K562 (cell line): ENCODE measurements at regions not wholly inside any gene's neighbourhood (a gene's known extent, or its start where the extent isn't known, plus 50 kb on each side); places are given as distances from the start of the nearest gene placed in this dataset.

ENCODE experiments used
- ATAC-seq: fragments of 200-7000 bp; cut with Tn5 transposase; 3 replicates; pipeline ENCODE4 v1.9.1; 2020; ENCODE audit warnings: moderate library complexity
- BruUV-seq: library from RNA; stranded (reverse); fragments of 400-500 nt; replicated peaks from 2 replicates; lab custom pipeline; 2021; lab: Mats Ljungman, UMichigan
- CTCF ChIA-PET: fragments of 300-600 bp; formaldehyde crosslinking; extraction: SDS; loops from one replicate; lab custom pipeline; 2021; ENCODE audit warnings: low intra/inter-chr PET ratio; lab: Yijun Ruan, JAX
- POLR2A ChIA-PET: fragments of 300-600, 350-650 bp; sonication (Branson Sonifier 250); formaldehyde crosslinking; extraction: SDS; loops from one replicate; lab custom pipeline; 2021; ENCODE audit warnings: antibody characterized with exemption, inconsistent platforms; lab: Yijun Ruan, JAX
- DNase-seq, 4 experiments: peaks; one replicate each; pipeline versions ENCODE4 v3.0.0 to v3.0.0-alpha.2; 2011 to 2018; ENCODE audit warnings: low spot score in 3 of 4, mixed read lengths in 3 of 4; ENCODE audit errors: extremely low read depth in 1 of 4
- FAIRE-seq: peaks from 2 replicates; lab custom pipeline; 2011; peaks lifted over from hg19 to GRCh38; lab: Jason Lieb, UNC
- H2AFZ ChIP-seq: 2 replicates; pipeline ENCODE4 v1.6.0; 2011; ENCODE audit warnings: low read depth, low read length, control low read depth, inconsistent platforms
- H3K27ac ChIP-seq: fragments of 200-600 bp; 3 replicates; pipeline ENCODE4 v1.8.0; 2011; ENCODE audit warnings: low read depth, mild to moderate bottlenecking, control low read depth, inconsistent platforms, low read length, moderate library complexity, mixed read lengths; ENCODE audit errors: extremely low read depth
- H3K27me3 ChIP-seq, 2 experiments: fragments of 300-600 bp in 1 of 2; 2 replicates in 1 of 2; 3 replicates in 1 of 2; pipeline versions ENCODE4 v1.6.0 to v1.8.0; 2011; ENCODE audit warnings: inconsistent platforms in 2 of 2, low read length in 2 of 2, mild to moderate bottlenecking in 1 of 2, mixed read lengths in 1 of 2, moderate library complexity in 1 of 2; ENCODE audit not compliant: control insufficient read depth in 2 of 2, insufficient read depth in 2 of 2
- H3K36me3 ChIP-seq: fragments of 300-600 bp; 3 replicates; pipeline ENCODE4 v1.8.0; 2011; ENCODE audit warnings: mild to moderate bottlenecking, low read length, inconsistent platforms; ENCODE audit not compliant: control insufficient read depth, insufficient read depth
- H3K4me1 ChIP-seq, 2 experiments: fragments of 200-600 bp in 1 of 2; replicated peaks in 1 of 2; 2 replicates in 1 of 2; 3 replicates in 1 of 2; pipeline versions ENCODE4 v1.5.1 to v1.8.0; 2011; ENCODE audit warnings: inconsistent platforms in 2 of 2, low read length in 2 of 2, mild to moderate bottlenecking in 1 of 2, mixed read lengths in 1 of 2, moderate library complexity in 1 of 2; ENCODE audit not compliant: control insufficient read depth in 2 of 2, insufficient read depth in 2 of 2
- H3K4me2 ChIP-seq: 2 replicates; pipeline ENCODE4 v1.6.1; 2011; ENCODE audit warnings: low read length, control low read depth, inconsistent platforms, mixed read lengths; ENCODE audit not compliant: insufficient read depth
- H3K4me3 ChIP-seq: fragments of 200-600 bp; sonication (generic), shearing (Covaris generic); 2 replicates; pipeline ENCODE4 v1.5.1; 2016; ENCODE audit warnings: control low read depth, inconsistent platforms
- H3K79me2 ChIP-seq: fragments of 200-600 bp; 3 replicates; pipeline ENCODE4 v1.8.0; 2011; ENCODE audit warnings: low read length, inconsistent platforms; ENCODE audit not compliant: control insufficient read depth, insufficient read depth
- H3K9ac ChIP-seq, 2 experiments: 2 replicates each; pipeline versions ENCODE4 v1.6.0 to v1.6.1; 2011; ENCODE audit warnings: low read depth in 2 of 2, low read length in 2 of 2, control low read depth in 1 of 2, inconsistent platforms in 1 of 2, mild to moderate bottlenecking in 1 of 2, mixed read lengths in 1 of 2; ENCODE audit not compliant: insufficient read depth in 1 of 2
- H3K9me1 ChIP-seq: one replicate; pipeline ENCODE4 v1.6.0; 2011; ENCODE audit warnings: inconsistent platforms, mild to moderate bottlenecking, low read length, moderate library complexity; ENCODE audit not compliant: control insufficient read depth, insufficient read depth
- H3K9me3 ChIP-seq: replicated peaks from 2 replicates; pipeline ENCODE4 v1.5.1; 2011; ENCODE audit warnings: low read depth, low read length, inconsistent platforms; ENCODE audit not compliant: control insufficient read depth, insufficient read depth
- H4K20me1 ChIP-seq: replicated peaks from 2 replicates; pipeline ENCODE4 v1.6.1; 2011; ENCODE audit warnings: low read length, inconsistent platforms, mixed read lengths; ENCODE audit not compliant: control insufficient read depth, insufficient read depth
- BRD9 ChIP-seq: fragments of 450-650 bp; IDR thresholded peaks from 2 replicates; pipeline ENCODE4 v1.6.1; 2018; ENCODE audit warnings: low read depth; ENCODE audit not compliant: partially characterized antibody
- ZNF41 ChIP-seq: fragments of 250-450 bp; sonication (Bioruptor Pico); conservative IDR thresholded peaks from 2 replicates; pipeline ENCODE4 v1.4.0; 2020; ENCODE audit warnings: mild to moderate bottlenecking
- WGBS: fragments of 100-300 bp; shearing (Covaris generic); methylation state at CpG from one replicate; pipeline ENCODE4 v1.1.6; 2016; ENCODE audit warnings: low coverage, mixed read lengths; ENCODE audit not compliant: insufficient coverage; ENCODE audit errors: missing lambda C conversion rate; 5-methylcytosine and 5-hydroxymethylcytosine counted together
- in situ Hi-C: fragments of 300-500 bp; cut with MboI; formaldehyde crosslinking; loops from 4 replicates; pipeline ENCODE4 v1.15.0; 2018; ENCODE audit warnings: inconsistent platforms, mixed read lengths
- intact Hi-C: fragments of 100-400 bp; cut with micrococcal nuclease; formaldehyde crosslinking; loops from 2 replicates; pipeline ENCODE4 v1.14.2; 2022
- TF ChIP-seq, protein P1 (sequence below): fragments of 450-650 bp; IDR thresholded peaks from 2 replicates; pipeline ENCODE4 v1.6.1; 2016
- TF ChIP-seq, protein P2 (sequence below): fragments of 250-450 bp; sonication (Bioruptor Pico); IDR thresholded peaks from 2 replicates; pipeline ENCODE4 v1.8.0; 2021; ENCODE audit warnings: moderate library complexity, mild to moderate bottlenecking, inconsistent platforms

DNA sequence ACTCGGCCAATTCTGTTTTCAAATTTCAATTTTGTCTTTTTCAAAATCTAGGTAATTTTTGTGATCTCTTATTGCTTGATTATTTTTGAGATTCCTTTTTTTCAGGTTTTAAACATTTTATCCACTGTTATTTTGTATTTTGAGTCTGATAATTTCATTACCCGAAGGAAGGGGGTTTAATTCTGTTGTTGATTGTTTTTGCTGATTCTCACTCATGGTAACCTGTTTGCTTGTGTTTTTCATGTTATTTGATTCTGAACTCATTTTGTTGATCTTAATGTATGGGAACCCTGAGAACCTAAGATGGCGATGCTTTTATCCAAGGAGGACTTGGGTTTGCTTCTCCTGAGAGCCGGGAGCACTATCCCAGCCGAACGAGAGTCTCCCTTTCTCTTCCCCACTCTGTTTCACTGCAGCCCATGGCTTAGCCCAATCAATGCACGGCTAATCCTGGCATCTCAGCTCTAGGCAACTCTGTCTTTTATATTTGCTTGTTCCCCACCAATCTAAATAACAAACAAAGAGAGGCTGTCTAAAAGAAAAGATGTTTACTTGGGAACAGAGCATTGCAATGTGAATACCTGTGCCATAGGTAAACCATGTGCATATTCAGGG is 73.2 kb upstream of the ZCCHC2 start:
- ChIA-PET POLR2A (no interaction called here), CTCF (no interaction called here)
- BruUV-seq, result no TSS peak
- Histone ChIP-seq H3K9me3 (peaks cover 2% of the 10 kb centered on the region; the same call in 1 of the 2 replicates), H3K27ac (peak overlapping the region; percentile 68), H3K4me3 (no peak overlapping the region), H3K9me1 (no peaks in the 10 kb centered on the region), H2AFZ (peak overlapping the region; percentile 69), H3K4me2 (no peak overlapping the region), H3K9ac (no peak overlapping the region), H3K79me2 (no peaks in the 10 kb centered on the region), H3K4me1 (peaks cover 7 to 25% of the 10 kb centered on the region in 2 experiments; a peak in 4 of 5 replicates), H4K20me1 (no peaks in the 10 kb centered on the region), H3K27me3 (no peaks in the 10 kb centered on the region), H3K36me3 (no peaks in the 10 kb centered on the region)
- no peak for DNase-seq
- 100% methylated on average over 4 of the region's 7 CpGs for WGBS
- in situ Hi-C loops, result no loop called here
- peak; percentile 73 for TF ChIP-seq BRD9
- TF ChIP-seq, protein P1, sequence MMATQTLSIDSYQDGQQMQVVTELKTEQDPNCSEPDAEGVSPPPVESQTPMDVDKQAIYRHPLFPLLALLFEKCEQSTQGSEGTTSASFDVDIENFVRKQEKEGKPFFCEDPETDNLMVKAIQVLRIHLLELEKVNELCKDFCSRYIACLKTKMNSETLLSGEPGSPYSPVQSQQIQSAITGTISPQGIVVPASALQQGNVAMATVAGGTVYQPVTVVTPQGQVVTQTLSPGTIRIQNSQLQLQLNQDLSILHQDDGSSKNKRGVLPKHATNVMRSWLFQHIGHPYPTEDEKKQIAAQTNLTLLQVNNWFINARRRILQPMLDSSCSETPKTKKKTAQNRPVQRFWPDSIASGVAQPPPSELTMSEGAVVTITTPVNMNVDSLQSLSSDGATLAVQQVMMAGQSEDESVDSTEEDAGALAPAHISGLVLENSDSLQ, result no peak
- TF ChIP-seq ZNF41, result peak; percentile 91
- TF ChIP-seq, protein P2, sequence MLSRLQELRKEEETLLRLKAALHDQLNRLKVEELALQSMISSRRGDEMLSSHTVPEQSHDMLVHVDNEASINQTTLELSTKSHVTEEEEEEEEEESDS (CRISPR knock-in tag), result no peak
- no peak for ATAC-seq
- intact Hi-C loops, result loop anchor here (5.0 kb wide), 1 partner anchor 78 kb away; no protein-coding TSS in a partner anchor
- FAIRE-seq, result no peak
